ENCODE measurements at regions not wholly inside any gene's neighbourhood (a gene's known extent, or its start where the extent isn't known, plus 50 kb on each side); places are given as distances from the start of the nearest gene placed in this dataset.

DNA sequence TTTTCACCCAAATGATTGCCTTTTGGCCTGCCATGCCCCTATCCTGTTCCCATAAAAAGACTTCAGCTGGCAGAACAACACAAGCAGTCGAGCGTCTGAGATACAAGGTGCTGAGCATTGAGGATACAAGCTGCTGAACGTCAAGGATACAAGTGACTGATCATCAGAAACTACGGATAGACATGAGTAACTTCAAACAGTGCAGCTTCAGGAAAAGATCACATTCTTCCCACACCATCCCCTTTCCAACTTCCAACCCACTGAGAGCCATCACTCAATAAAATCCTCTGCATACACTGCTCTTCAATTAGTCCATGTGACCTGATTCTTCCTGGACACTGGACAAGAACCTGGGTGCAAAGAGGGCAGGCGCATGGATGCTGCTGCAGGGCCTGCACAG, 1198.9 kb downstream of the ROBO2 start:
- H2BK20ac ChIP-seq (ENCODE audit: low read depth, low read length, poor library complexity, severe bottlenecking), result no peak overlapping the region
- no peaks in the 10 kb centered on the region for H4K20me1 ChIP-seq (ENCODE audit: control insufficient read depth, insufficient read depth, insufficient read length)
- no peak overlapping the region for H3K9ac ChIP-seq (ENCODE audit: extremely low read depth, insufficient read length, low read length)
- no peaks in the 10 kb centered on the region for H3K23me2 ChIP-seq (ENCODE audit: insufficient read length, low read depth, low read length, poor library complexity, severe bottlenecking)
- no peak overlapping the region for H3K23ac ChIP-seq (ENCODE audit: insufficient read length, low read depth, low read length)
- H3K18ac ChIP-seq (ENCODE audit: insufficient read length, low read depth, low read length), result no peak overlapping the region
- no peak overlapping the region; a peak in 1 of 7 replicates for H3K27ac Mint-ChIP-seq
- no peak overlapping the region for H2BK15ac ChIP-seq (ENCODE audit: low read depth, low read length)
- peaks cover 7% of the 10 kb centered on the region in 2 experiments for H3K4me1 Mint-ChIP-seq
- H2BK120ac ChIP-seq (ENCODE audit: low read depth, low read length, poor library complexity, severe bottlenecking), result no peak overlapping the region
- no peaks in the 10 kb centered on the region for H3K79me1 ChIP-seq (ENCODE audit: insufficient read depth, low read depth, low read length, poor library complexity, severe bottlenecking)
- no peak overlapping the region for H2AFZ ChIP-seq (ENCODE audit: low read length)
- no peak overlapping the region for H2BK5ac ChIP-seq (ENCODE audit: insufficient read length, low read length)
- no peaks in the 10 kb centered on the region for H3K27me3 Mint-ChIP-seq (ENCODE audit: low read depth)
- no peak overlapping the region for H3K4me3 Mint-ChIP-seq
- no peaks in the 10 kb centered on the region for H3K4me1 ChIP-seq (ENCODE audit: insufficient read depth, low read length)
- no peak overlapping the region for H2AK5ac ChIP-seq (ENCODE audit: insufficient read length, low read length)
- no peak for TF ChIP-seq CTCF (conservative IDR thresholded peaks at IDR 0.05)
- no peak overlapping the region for H4K91ac ChIP-seq (ENCODE audit: insufficient read length, low read depth, low read length)
- H3K4me2 ChIP-seq (ENCODE audit: insufficient read depth, insufficient read length, low read length), result no peak overlapping the region
- H3K14ac ChIP-seq (ENCODE audit: insufficient read depth, low read length), result no peak overlapping the region
- no peak for DNase-seq
- H3K36me3 Mint-ChIP-seq (ENCODE audit: insufficient read depth in 1 of 3, low read depth in 3 of 3), result peaks cover 4 to 16% (median 6%) of the 10 kb centered on the region in 3 experiments
- no CpG with 5 or more reads among the region's 5 CpGs for WGBS (ENCODE audit: extremely low coverage, insufficient read length, low lambda C conversion rate)
- no peak overlapping the region for H2BK12ac ChIP-seq (ENCODE audit: insufficient read length, low read depth, low read length)
- H3K79me2 ChIP-seq (ENCODE audit: insufficient read depth, low read length), result no peaks in the 10 kb centered on the region
- H4K8ac ChIP-seq (replicated peaks; ENCODE audit: insufficient read length, low read depth, low read length), result no peak overlapping the region
- no peak overlapping the region for H3K27ac ChIP-seq (ENCODE audit: insufficient read length, low read depth, low read length)
- H3K27me3 ChIP-seq (ENCODE audit: insufficient read depth, low read length), result no peaks in the 10 kb centered on the region
- no peak overlapping the region for H3K4ac ChIP-seq (ENCODE audit: low read depth, low read length)
- peaks cover 12 to 18% of the 10 kb centered on the region in 2 experiments; a peak in 4 of 5 replicates for H3K9me3 Mint-ChIP-seq
- no peak overlapping the region for H4K5ac ChIP-seq (ENCODE audit: insufficient read length, low read depth, low read length)
- no peak overlapping the region for H3T11ph ChIP-seq (ENCODE audit: low read length)
- H3K56ac ChIP-seq (ENCODE audit: insufficient read length, low read depth, low read length), result no peak overlapping the region
- H3K9me3 ChIP-seq (ENCODE audit: control insufficient read depth, low read depth, low read length), result peaks cover 7% of the 10 kb centered on the region
